GM18517 (cell line): ENCODE measurements at regions not wholly inside any gene's neighbourhood (a gene's known extent, or its start where the extent isn't known, plus 50 kb on each side); places are given as distances from the start of the nearest gene placed in this dataset.
A peak's percentile ranks its signal among the peaks of the same experiment; 100 is the strongest.
"Not testable (repeated sequence)": the region's sequence is repeated elsewhere in the genome, so short reads cannot be mapped to it uniquely, and the experiment has no call there.

Source experiments
- ATAC-seq: cut with Tn5 transposase; IDR thresholded peaks from one replicate; pipeline ENCODE4 v1.9.1; 2021; ENCODE audit warnings: mild to moderate bottlenecking, moderate library complexity; ENCODE audit not compliant: unreplicated experiment

DNA sequence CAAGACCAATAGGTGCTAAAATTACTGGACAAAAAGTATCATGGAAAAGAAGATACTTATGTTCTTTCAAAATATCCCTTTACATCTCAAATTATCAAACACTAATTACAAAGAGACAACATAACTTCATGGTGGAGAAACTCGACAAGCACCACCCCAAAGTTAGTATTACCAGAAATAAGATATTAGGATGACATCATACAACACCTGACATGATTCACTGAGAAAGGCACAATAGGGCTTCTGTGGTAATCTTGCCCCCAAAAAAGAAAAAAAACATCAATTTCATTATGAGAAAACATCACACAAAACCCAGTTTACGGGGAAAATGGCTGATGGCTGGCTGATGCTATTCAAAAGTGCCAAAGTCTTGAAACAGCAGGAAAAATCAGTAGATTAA lies 1781.7 kb upstream of the PCDH10 start:
- ATAC-seq = no peak

DNA sequence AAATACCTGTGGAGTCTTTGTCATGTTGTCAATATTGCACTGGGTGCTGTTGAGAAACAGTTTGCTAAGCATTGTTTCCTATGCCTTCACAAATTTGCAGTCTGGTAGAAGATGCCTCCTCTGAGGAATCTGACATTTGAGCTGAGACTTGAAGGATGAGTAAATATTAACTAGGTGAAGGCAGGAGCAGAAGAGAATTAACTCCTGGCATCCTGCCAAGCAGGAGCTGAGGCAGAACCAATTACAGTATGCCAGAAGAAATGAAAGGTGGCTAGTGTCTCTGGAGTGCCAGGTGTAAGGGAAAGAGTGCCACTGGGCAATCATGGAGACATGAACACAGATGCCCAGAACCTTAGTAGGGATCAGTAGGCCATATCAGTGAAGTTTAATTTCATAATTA lies 1778.2 kb upstream of the PCDH10 start:
- no peak for ATAC-seq

DNA sequence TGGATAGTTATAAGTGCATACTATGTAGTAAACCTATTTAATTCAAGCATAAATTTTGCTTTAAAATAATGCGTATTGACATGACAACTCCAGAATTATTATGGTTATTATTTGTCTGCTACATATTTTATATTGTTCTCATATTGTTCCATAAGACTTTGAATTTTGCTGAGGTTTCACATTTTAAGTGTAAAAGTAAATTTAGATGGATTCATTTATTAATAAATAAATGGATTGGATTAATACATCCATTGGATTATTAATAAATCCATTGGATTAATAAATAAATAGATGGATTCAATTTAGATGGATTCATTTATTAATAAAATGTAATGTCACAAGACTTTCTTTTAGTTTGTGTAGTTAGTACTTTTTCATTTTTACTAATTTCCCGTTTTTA lies 1768.0 kb upstream of the PCDH10 start:
- ATAC-seq = no peak

DNA sequence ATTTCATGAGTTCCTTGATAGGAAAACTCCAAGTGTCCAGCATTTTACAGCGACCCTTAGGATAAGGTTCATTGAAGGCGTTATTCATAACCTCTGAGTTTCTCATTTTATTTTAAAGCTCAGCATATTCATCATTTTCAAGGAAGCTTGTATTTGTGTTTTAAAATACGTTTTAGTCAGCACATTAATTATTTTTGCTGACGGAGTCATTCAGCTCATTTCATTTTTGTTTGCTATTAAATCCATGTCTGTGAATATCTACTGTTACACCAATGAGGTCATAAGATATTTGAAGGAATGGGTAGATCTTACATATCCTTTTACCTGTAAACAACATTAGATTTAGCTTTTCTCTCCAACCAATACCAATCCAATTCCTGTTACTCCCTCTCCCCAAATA lies 1766.3 kb upstream of the PCDH10 start:
- no peak for ATAC-seq

DNA sequence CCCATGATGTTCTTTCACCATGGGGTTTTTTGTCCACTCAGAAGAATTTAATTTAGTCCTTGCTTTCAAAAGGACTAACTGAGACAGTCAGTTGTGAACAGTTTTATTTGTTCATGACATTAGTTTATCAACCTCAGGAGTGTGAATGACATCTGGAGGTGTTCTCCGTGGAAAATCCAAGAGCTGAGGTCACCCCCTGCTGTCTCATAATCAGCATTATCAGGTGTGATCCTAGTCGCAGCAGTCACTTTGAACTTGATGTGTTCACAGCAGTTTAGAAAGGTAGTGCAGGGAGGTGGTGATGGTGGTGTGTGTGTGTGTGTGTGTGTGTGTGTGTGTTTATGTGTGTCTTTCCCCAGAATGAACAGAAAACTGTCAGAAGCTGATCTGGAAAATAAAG lies 1760.8 kb upstream of the PCDH10 start:
- ATAC-seq = no peak

DNA sequence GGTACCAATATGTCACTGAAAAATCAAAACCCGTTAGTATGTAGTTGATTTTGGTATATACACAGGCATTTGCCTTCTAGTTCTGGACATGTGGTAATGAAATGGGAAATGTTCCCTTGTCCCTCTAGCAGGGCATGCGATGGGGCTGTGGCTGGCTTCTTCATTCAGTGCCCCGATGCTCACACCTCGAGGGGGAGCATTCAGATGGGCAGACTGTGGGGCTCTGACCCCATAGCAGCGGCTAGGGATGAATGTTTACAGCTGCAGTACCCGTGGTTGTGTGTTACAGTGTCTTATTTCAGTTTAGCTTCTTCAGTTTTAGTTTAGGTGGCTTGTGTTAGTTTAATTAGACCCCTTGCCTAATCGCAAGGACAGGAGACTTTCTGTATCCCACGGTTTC lies 1741.0 kb upstream of the PCDH10 start:
- no peak for ATAC-seq

DNA sequence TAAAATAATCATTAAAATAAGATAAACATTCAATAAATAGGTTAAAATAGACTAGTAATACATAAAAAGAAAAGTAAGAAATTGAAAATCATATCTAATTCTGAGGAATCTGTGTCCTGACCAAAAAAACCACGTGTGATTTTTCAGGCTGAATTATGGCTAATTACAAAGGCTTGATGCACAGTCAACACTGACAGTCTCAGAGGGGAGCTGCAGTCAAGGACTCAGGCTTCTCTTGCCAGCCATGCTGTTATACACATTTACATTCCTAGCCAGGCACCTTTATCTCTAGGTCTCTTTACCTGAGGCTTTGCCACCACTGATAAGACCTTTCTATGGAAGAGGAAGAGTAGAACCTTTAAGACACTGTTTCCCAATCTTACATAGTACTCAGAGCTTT lies 1737.7 kb upstream of the PCDH10 start:
- ATAC-seq = no peak

DNA sequence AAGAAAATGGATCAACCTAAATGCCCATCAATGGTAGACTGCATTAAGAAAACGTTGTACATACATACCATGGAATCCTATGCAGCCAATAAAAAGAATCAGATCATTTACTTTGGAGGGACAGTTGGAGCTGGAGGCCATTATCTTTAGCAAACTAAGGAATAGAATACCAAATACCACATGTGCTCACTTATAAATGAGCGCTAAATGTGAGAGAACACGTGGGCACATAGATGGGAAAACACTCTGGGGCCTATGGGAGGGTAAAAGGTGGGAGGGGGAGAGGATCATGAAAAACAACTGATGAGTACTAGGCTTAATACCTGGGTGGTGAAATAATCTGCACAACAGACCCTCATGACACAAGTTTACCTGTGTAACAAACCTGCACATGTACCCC lies 1729.9 kb upstream of the PCDH10 start:
- no peak for ATAC-seq

DNA sequence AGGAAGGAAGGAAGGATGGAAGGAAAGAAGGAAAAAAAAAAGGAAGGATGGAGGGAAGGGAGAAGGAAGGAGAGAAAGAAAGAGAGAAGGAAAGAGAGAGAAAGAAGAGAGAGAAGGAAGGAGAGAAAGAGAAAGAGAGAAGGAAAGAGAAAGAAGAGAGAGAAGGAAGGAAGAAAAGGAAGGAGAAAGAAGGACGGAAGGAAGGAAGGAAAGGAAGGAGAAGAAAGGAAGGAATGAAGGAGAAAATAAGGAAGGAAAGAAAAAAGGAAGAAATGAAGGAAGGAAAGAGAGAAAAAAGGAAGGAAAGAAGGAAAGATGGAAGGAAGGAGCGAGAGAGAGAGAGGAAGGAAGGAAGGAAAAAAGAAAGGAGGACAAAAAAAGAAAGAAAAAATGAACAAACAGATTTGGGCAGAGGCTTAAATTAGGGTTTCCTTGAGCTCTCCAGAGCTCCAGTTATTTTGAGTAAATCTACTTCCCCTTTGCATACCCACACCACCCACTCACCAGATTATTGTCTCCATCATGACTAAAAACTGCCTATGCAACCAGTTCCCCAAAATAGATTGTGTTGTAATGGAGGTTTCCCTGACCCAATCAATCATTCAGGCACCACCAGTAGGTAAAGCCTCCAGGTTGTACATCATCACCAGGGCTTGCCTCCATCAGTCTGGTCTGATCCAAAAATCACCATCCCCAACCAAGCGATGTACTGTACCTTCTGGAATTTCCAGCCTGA lies 1722.9 kb upstream of the PCDH10 start:
- ATAC-seq = peak; percentile 49

DNA sequence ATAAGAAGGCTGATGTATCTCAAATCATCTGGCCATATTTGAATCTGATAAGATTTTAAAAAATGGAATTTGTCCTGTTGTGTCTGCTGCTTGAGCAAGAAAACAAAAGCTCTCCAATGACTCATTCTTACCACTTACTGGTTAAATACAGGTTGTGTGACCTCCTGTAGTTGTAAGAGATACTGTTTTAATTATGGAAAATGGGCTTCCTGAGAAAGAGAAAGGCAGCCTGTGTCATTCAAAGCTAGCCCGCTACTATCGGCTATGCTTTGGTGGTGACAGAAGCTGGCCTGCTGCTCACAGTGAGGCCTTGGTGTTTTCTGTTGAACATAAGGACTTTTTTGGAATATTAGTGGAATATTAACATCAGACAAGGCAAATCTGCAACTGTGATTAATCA lies 1722.1 kb upstream of the PCDH10 start:
- ATAC-seq = no peak

DNA sequence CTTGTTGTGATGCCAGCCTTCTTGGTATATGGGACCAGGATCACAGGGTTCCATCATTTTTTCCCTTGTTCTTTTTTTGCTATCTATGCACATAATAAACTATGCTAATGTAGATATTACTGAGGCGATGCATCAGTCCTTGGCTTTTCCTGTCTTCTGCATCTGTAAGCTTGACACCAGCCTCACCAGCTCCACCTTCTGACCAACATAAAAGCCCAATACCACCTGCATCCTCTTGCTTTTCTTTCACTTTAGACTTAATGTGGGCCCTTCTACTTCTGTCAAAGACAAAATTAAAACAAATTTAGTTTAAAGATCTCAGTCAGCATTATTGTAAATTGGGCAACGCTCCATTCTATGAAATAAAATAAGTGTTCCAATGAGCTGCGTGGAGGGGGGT lies 1718.8 kb upstream of the PCDH10 start:
- no peak for ATAC-seq

DNA sequence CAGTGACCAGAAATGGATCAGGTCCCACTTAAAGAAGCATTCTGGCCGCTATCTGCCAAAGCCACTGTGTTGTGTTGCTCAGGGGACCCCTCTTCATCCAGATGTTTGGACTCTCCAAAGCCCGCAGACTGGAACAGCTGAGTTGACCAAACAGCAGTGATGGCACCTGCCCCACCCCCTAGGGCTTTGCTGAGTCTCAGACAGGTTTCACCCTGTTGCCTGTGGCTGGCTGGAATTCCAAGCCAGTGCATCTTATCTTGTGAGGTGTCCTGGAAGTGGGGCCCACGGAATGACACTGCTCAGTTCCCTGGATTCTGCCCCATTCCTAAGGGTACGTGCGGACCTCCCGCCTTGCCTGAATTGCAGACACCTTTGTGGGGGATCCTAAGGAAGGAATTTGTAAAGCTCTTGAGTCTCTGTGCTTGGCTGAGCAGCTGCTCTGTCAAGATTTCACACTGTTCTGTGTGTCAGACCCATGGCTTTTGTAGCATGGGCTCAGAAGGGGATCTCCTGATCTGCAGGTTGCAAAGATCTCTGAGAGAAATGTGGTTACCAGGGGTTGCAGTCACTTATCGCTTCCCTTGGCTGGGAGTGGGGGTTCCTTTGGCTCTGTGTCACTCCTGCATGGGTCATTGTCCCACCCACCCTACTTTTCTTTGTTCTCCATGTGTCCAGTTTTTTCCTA lies 1707.9 kb upstream of the PCDH10 start:
- no peak for ATAC-seq

DNA sequence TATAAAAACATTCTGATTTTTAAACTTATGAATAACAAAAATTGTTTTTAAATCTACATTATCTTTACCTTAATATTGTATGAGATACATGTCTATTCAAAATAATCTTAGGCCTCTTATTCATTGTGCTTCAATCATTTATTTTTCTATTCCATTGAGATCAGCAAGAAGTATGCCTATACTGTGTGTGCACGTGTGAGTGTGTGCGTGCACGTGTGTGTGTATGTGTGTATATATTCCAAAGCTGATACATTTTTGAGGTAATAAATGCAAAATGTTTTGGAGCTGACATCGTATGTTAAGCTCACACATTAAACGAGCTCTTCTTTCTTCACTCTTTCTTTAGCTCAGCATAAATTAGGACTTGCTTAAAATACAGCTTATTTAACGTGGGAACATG lies 1701.2 kb upstream of the PCDH10 start:
- ATAC-seq = no peak

DNA sequence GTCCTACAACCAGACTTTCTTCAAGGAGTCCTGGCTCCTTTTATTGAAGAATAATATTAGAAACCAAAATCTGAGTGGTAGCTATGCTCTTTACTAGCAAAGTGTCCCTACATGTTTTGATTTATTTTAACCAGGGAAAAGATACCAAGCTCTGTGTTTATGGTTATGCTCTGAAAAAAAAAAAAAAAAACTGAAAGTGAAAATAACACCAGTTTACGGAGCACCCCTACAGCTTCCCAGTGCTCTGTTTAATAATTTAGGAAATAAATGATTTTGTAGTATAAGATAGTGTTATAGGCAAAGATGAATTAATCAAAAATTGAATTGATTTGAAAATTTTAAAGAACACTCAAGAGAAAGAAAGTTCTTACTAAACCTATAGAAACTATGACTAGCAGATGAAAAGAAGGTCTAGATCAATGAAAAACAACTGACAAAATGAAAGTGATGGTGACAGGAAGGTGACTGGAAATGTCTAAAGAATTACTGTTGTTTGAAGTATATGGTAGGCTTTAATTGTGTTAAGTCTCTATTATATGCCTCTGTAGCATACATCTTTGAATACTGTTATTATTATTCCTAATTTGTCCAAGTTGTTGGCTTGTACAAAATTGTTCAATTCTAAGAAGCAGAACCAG lies 1698.4 kb upstream of the PCDH10 start:
- ATAC-seq = no peak

DNA sequence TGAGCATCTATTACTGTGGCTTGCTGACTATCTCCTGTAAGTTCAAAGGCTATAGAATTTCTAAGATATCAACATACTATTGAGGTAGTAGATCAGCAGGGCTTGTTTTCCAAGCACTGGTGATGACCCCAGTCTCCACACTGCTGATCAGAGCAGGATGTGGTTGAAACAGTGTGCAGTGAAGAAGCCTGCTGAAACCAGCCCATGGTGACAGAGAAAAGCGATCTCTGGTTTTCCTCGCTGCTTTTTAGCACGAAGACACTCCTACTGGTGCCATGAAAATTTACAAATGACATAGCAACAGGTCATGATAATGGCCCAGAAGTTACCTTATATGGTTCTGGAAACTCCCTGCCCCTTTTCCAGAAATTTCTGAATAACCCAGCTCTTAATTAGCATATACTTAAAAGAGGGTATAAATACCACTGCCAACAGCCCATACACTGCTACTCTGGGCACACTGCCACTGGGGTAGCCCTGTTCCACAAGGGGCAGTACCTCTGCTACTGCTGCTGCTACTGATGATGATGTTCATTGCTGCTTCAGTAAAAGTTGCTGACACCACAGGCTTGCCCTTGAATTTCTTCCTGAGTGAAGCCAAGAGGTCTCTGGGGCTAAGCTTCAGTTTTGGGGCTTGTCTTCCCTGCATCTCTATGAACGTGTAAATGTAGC lies 1689.5 kb upstream of the PCDH10 start:
- ATAC-seq = no peak

DNA sequence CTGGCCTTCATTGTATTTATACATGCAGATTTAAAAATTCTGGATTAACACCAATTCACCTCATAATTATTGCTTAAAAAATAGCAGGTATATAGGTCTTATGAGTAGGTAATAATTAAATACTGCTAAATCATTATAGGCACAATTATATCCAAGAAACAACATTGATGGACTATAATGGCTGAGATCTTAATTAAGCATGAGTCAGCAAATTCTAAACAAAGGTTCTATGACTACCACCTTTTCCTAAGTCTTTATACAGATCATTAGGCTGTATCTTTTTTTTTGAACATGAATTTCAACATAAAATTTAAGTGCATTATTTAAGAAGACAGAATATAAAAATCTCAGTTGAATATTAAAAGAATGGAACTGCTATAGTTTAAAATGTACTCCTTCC lies 1678.7 kb upstream of the PCDH10 start:
- no peak for ATAC-seq

DNA sequence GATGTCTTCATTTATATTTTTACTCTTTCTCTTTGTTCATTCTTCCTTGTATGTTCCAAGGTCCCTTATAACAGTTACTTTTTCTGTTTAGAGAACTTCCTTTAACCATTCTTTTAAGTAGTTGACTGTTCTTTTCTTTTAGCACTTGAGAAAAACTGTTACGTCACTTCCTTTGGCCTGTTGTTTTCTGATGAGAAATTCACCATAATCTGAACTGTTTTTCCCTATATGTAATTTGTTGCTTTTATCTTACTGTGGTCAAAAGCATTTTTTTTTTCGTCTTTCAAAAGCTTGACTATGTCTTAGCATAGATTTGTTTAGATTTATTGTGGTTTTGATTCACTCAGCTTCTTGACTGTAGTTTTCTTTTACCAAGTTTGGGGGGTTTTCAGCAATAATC lies 1660.3 kb upstream of the PCDH10 start:
- ATAC-seq = no peak

DNA sequence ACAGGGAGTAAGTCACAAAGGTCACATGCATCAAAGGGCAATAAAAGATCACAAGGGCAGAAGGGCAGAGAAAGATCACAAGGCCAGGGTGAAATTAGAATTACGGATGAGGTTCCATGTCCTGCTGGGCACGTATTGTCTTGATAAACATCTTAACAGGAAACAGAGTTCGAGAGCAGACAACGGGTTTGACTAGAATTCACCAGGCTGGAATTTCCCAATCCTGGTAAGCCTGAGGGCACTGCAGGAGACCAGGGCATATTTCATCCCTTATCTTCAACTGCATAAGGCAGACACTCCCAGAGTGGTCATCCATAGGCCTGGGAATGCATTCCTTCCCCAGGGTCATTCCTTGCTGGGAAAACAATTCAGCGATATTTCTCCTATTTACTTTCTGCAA lies 1652.9 kb upstream of the PCDH10 start:
- not testable (repeated sequence) for ATAC-seq

DNA sequence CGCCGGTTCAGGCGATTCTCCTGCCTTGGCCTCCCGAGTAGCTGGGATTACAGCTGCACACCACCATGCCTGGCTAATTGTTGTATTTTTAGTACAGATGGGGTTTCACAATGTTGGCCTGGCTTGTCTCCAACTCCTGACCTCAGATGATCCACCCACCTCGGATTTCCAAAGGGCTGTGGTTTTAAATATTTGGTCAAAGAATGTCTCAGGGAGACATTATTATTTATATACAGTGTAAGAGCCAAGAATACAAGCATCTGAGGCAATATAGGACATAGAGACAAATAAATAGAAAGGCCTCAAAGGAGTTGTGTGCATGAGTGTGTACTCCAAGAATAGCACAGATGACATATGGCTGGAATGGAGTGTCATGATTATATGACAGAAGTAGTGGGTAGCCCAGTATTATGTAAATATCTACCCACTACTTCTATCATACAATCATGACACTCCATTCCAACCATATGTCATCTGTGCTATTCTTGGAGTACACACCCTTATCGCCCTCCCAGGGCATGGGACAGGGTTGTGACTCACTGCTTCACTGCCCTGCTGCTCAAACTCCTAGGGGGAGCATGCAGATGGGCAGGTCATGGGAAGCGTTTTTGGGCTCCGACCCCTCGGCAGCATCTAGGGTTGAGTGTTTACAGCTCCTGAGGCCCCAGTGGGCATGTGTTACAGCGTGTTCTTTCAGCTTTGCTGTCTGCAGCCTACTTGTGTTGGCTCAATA lies 1649.8 kb upstream of the PCDH10 start:
- ATAC-seq = no peak

DNA sequence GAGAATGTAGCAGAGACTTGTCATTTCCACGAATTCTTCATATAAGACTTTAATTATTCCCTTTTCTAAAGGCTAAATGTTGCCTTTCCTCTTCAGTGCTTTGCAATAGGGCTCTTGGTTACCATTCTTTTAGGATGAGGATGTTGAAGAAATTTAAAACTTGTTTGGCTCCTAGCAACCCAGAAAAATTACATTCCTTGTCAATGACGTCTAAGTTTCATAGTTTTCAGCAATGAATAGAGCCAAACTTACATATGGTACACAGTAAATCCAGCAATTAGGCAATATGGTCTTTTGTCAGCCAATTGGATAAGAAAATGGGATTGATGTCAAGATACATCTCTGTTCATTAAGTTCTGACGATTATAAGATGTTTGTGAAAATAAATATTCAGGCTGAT lies 1639.6 kb upstream of the PCDH10 start:
- ATAC-seq = no peak

DNA sequence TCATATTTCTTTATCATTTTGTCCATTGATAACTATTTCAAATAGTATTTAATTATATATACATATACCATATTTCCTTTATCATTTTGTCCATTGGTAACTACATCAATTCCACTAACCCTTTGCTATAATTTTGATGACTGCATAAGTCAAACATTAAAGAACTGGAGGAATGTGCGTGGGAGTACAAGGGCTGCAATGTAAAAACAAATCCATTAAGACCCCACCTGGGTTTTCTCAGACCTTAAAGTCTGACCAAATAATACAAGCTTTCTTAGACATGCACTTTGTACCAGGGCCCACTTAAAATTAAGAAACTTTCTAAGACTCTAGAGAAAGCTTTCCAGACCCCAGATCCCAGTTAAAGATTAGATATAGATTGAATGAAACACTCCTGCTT lies 1622.4 kb upstream of the PCDH10 start:
- ATAC-seq = no peak
